Activated CD4-positive, alpha-beta T cell treated with anti-CD3 and anti-CD28 coated beads, Interleukin-2, amount 50 U/mL, for 48 hours (primary cell): ENCODE measurements at regions not wholly inside any gene's neighbourhood (a gene's known extent, or its start where the extent isn't known, plus 50 kb on each side); places are given as distances from the start of the nearest gene placed in this dataset.
"Not testable (repeated sequence)": the region's sequence is repeated elsewhere in the genome, so short reads cannot be mapped to it uniquely, and the experiment has no call there.

ENCODE experiments used
- DNase-seq, 2 experiments: peaks; one replicate each; pipeline ENCODE4 v3.0.0-alpha.2; 2020

GRCh38 chr20:52361650-52362049 is 170.1 kb upstream of the ZFP64 start:
- no peak for DNase-seq

GRCh38 chr20:52349806-52350205 is 158.2 kb upstream of the ZFP64 start:
- DNase-seq: no peak

- DNase-seq: no peak
Measured at GRCh38 chr20:52348434-52348833, 156.9 kb upstream of the ZFP64 start.

GRCh38 chr20:52346797-52347196 is 155.2 kb upstream of the ZFP64 start:
- no peak for DNase-seq

GRCh38 chr20:52342913-52343312 is 151.3 kb upstream of the ZFP64 start:
- no peak for DNase-seq

- DNase-seq: no peak
Measured at GRCh38 chr20:52340036-52340634, 148.6 kb upstream of the ZFP64 start.

- no peak for DNase-seq
Measured at GRCh38 chr20:52332649-52333250, 141.2 kb upstream of the ZFP64 start.

- DNase-seq: no peak
Measured at GRCh38 chr20:52332230-52332629, 140.7 kb upstream of the ZFP64 start.

GRCh38 chr20:52331655-52332054 is 140.1 kb upstream of the ZFP64 start:
- DNase-seq: no peak

DNA sequence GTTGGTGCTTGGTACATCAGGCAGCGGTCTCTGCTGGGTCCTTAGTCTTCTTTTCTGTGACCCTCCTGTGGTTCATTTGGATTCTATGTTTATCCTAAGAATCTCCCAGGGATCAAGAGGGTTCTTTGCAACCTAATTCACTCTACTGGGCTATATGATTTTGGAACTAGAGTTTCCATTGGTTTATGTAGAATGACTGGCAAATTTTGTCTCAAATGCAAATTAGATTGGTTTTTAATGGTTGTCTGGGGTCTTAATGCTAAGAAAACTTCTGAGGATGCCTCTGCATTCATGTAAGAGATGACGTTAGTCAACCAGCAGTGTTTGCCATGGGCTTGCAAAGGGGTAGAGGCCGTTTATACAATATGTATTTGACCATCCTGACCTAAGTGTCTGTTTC is 129.8 kb upstream of the ZFP64 start:
- DNase-seq: no peak

GRCh38 chr20:52318651-52319050 is 127.1 kb upstream of the ZFP64 start:
- no peak for DNase-seq

DNA sequence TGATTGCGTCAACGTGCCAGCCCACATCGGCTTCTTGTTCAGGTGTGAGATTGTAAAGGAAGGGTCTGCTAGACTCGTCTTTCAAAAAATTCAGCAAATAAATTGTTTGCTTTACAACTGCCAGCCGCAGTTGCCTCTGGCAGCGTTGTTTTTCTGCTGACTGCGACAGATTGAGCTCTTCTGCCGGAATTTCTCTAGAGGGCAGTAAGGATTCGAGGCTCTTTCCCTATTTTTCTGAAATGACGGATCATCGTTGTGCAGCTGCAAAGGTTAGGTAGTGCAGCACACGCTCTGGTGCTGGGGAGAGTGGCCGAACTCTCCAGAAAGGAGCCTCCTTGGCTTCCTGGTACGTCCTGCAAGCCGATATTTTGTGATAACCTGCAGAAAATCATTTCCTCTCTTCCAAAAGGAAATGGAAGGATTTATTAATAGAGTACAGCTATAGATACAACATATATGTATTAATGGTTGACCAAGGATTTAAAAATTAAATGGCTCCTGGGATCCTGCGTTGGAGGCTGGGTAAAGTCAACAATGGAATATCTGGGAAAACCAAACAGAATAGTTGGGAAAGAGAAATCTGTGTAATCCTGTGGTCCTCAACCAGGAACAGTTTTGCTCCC is 121.9 kb upstream of the ZFP64 start:
- no peak for DNase-seq

- DNase-seq: peak; percentile 39 to 59
Measured at GRCh38 chr20:52312132-52312729, 120.7 kb upstream of the ZFP64 start.

GRCh38 chr20:52311209-52311794 is 119.7 kb upstream of the ZFP64 start:
- no peak for DNase-seq

DNA sequence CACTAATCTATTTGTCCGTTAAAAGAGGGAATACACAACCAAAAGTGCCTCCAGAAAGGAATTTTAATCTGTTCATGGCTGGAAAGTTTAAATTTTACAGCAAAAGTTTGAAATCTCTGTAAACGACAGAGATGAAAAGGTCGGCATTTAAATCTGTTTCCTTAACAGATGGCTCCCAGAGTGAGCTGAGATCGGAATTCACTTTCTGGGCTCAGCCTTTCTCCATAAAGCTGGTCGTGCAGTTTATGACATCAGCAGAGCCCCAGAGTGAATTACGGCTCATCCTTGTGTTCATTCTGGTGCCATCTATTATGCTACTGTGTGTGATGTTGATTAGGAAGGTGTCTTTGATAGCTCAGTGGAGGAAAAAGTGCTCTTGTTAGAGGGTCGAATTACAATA is 117.6 kb upstream of the ZFP64 start:
- DNase-seq: no peak

- DNase-seq: no peak
Measured at GRCh38 chr20:52306477-52306876, 114.9 kb upstream of the ZFP64 start.

DNA sequence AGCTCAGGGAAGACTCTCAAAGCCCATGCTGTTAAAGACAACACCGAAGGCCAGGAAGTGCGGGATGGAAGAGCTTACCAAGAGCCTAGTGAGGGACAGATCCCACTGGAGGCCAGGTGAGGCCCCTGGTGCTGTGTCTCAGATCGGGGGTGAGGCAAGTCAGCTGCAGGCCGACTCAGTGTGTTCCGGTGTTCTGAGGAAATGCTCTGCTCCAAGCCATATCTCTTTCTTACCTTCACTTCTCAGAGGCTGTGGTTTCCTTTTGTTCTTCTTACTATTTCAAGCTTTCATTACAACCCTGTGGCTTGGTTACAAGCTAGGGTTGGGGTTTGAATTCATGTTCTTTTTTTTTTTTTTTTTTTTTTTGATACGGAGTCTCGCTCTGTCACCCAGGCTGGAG is 114.3 kb upstream of the ZFP64 start:
- peak; percentile 21 to 42 for DNase-seq

DNA sequence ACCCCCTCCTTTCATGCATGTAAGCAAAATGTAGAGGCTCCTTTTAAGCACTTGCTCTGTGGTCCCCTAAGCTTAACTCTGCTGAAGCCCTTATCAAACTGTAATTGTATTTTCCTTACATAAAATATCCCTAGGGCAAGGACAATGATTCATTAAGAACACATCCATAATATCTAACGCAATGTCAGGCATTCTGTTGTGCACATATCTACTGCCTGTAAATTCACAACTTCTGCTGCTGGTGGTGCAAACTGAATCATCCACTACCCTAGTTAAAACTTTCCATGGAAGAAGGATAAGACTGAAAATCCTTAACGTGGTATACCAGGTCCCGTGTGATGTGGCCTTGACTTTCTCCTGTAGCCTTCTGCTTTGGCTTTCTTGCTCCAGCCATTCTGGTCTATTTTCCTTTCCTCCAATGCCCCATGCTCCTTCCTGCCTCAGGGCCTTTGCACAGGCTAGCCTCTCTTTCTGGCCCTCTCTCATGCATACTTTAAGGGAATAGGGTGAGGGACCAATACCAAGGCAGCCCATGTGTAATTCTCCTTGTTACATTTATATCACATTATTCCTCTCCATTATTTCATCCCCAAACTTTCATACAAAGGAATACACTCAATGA is 113.6 kb upstream of the ZFP64 start:
- no peak for DNase-seq

GRCh38 chr20:52303281-52303950 is 111.8 kb upstream of the ZFP64 start:
- DNase-seq: peak; percentile 59 to 64

DNA sequence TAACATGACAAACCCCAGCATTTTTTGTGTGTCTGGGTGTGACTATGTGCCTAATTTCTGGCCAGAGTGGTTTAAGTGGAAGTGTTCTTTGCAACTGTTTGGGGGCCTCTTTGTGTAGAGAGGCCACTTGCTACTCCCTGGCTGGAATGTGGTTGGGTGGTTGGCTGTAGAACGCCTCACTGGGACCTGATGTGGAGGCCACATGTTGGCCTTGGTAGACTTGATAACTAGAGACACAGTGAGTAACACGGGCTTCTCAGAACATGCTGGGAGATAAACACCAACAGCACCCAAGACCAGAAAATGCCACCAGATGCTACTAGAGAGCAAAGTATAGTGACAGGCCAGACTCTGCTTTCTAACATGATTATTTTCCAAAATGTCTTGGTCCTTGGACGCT is 111.2 kb upstream of the ZFP64 start:
- DNase-seq: no peak

DNA sequence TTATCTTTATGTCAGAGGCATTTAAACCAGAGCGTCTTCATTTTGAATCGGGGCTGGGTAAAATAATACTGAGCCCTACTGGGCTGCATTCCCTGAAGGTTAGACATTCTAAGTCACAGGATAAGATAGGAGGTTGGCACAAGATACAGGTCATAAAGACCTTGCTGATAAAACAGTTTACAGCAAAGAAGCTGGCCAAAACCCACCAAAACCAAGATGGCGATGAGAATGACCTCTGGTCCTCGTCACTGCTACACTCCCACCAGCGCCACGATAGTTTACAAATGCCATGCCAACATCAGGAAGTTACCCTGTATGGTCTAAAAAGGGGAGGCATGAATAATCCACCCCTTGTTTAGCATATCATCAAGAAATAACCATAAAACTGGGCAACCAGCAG is 110.5 kb upstream of the ZFP64 start:
- DNase-seq: not testable (repeated sequence)

- DNase-seq: no peak
Measured at GRCh38 chr20:52295556-52295955, 104.0 kb upstream of the ZFP64 start.

GRCh38 chr20:52294106-52294628 is 102.6 kb upstream of the ZFP64 start:
- no peak for DNase-seq
